Vagina (tissue), 2 donors: ENCODE measurements at regions not wholly inside any gene's neighbourhood (a gene's known extent, or its start where the extent isn't known, plus 50 kb on each side); places are given as distances from the start of the nearest gene placed in this dataset.
"Not testable (repeated sequence)": the region's sequence is repeated elsewhere in the genome, so short reads cannot be mapped to it uniquely, and the experiment has no call there.

Experiments used
- DNase-seq, 2 donors: peaks; one replicate each; pipeline ENCODE4 v3.0.0-alpha.2; 2017; ENCODE audit errors: extremely low spot score in 2 of 2
- H3K27ac ChIP-seq: fragments of 200-600 bp; sonication (generic); one replicate; pipeline ENCODE4 v1.5.1; 2019
- H3K27me3 ChIP-seq: fragments of 200-600 bp; sonication (generic); one replicate; pipeline ENCODE4 v1.5.1; 2019
- H3K36me3 ChIP-seq, 2 donors: fragments of 200-600 bp; sonication (generic); one replicate each; pipeline ENCODE4 v1.5.1; 2017 to 2019
- H3K4me1 ChIP-seq: fragments of 200-600 bp; sonication (generic); one replicate; pipeline ENCODE4 v1.5.1; 2019
- H3K4me3 ChIP-seq, 2 donors: fragments of 200-600 bp; sonication (generic); 1 replicate in 1 of 2; 2 replicates in 1 of 2; pipeline ENCODE4 v1.5.1; 2016 to 2019
- H3K9me3 ChIP-seq: fragments of 200-600 bp; sonication (generic); one replicate; pipeline ENCODE4 v1.5.1; 2019
- CTCF ChIP-seq, 3 experiments: fragments of 450-650 bp in 2 of 3; fragments of 200-600 bp in 1 of 3; sonication (generic) in 1 of 3; IDR thresholded peaks; one replicate each; pipeline ENCODE4 v1.5.1; 2017 to 2019; ENCODE audit warnings: antibody characterized with exemption in 3 of 3, mild to moderate bottlenecking in 2 of 3, moderate library complexity in 2 of 3
- POLR2A ChIP-seq, 2 donors: fragments of 450-650 bp; IDR thresholded peaks; one replicate each; pipeline ENCODE4 v1.6.1; 2017; ENCODE audit warnings: antibody characterized with exemption in 2 of 2, mild to moderate bottlenecking in 2 of 2, moderate library complexity in 2 of 2
- POLR2AphosphoS5 ChIP-seq, 2 donors: sonication (generic); formaldehyde crosslinking; IDR thresholded peaks; one replicate each; pipeline ENCODE4 v1.9.0; 2017; ENCODE audit warnings: antibody characterized with exemption in 2 of 2, mild to moderate bottlenecking in 2 of 2, low read depth in 1 of 2; ENCODE audit not compliant: insufficient read depth in 1 of 2
- intact Hi-C: fragments of 100-400 bp; cut with DNase I; formaldehyde crosslinking; loops from one replicate; pipeline ENCODE4 v1.15.1; 2023

- Histone ChIP-seq H3K27me3 (no peaks in the 10 kb centered on the region), H3K4me1 (peaks cover 38% of the 10 kb centered on the region), H3K36me3 (no peaks in the 10 kb centered on the region), H3K4me3 (no peak overlapping the region), H3K9me3 (no peaks in the 10 kb centered on the region), H3K27ac (peak overlapping the region; percentile 69)
- intact Hi-C loops: loop anchor here (10.0 kb wide), 1 partner anchor 67 kb away; no protein-coding TSS in a partner anchor
- no peak for DNase-seq
- TF ChIP-seq POLR2AphosphoS5 (IDR thresholded peaks at IDR 0.05; ENCODE audit: insufficient read depth in 1 of 2, low read depth in 1 of 2): peak in 1 of 2 donors; percentile 26
- TF ChIP-seq CTCF (IDR thresholded peaks at IDR 0.05): peak in 1 of 3 experiments; percentile 12
- no peak for TF ChIP-seq POLR2A (IDR thresholded peaks at IDR 0.05)
These were observed 62.2 kb upstream of the DDR1 start for GRCh38 chr6:30821862-30822784.

- peaks cover 34% of the 10 kb centered on the region for H3K4me1 ChIP-seq
- H3K27ac ChIP-seq: peak overlapping the region; percentile 59
- H3K27me3 ChIP-seq: no peaks in the 10 kb centered on the region
- no peak for DNase-seq
- intact Hi-C loops: loop anchor here (10.0 kb wide), 1 partner anchor 65 kb away; no protein-coding TSS in a partner anchor
- H3K36me3 ChIP-seq: no peaks in the 10 kb centered on the region
- TF ChIP-seq POLR2A (IDR thresholded peaks at IDR 0.05) (no peak), POLR2AphosphoS5 (IDR thresholded peaks at IDR 0.05; ENCODE audit: insufficient read depth in 1 of 2, low read depth in 1 of 2) (peak; percentile 16 to 40)
- no peak overlapping the region for H3K4me3 ChIP-seq
- no peaks in the 10 kb centered on the region for H3K9me3 ChIP-seq
These were observed 64.1 kb upstream of the DDR1 start for GRCh38 chr6:30820193-30820592.

- no peaks in the 10 kb centered on the region for H3K27me3 ChIP-seq
- DNase-seq: no peak
- TF ChIP-seq POLR2AphosphoS5 (IDR thresholded peaks at IDR 0.05; ENCODE audit: insufficient read depth in 1 of 2, low read depth in 1 of 2): peak in 1 of 2 donors; percentile 52
- TF ChIP-seq POLR2A (IDR thresholded peaks at IDR 0.05): no peak
- no peak for TF ChIP-seq CTCF (IDR thresholded peaks at IDR 0.05)
- no peaks in the 10 kb centered on the region for H3K9me3 ChIP-seq
- H3K27ac ChIP-seq: peak overlapping the region; percentile 59
- H3K4me3 ChIP-seq: no peak overlapping the region
- H3K4me1 ChIP-seq: peaks cover 37% of the 10 kb centered on the region
- intact Hi-C loops: no loop called here
- H3K36me3 ChIP-seq: no peaks in the 10 kb centered on the region
These were observed 64.9 kb upstream of the DDR1 start for GRCh38 chr6:30819297-30819917.

- Histone ChIP-seq H3K4me1 (peaks cover 46% of the 10 kb centered on the region), H3K27me3 (no peaks in the 10 kb centered on the region), H3K4me3 (no peak overlapping the region), H3K9me3 (no peaks in the 10 kb centered on the region), H3K27ac (peak overlapping the region; percentile 59), H3K36me3 (no peaks in the 10 kb centered on the region)
- intact Hi-C loops: no loop called here
- TF ChIP-seq POLR2A (IDR thresholded peaks at IDR 0.05) (no peak), CTCF (IDR thresholded peaks at IDR 0.05) (no peak), POLR2AphosphoS5 (IDR thresholded peaks at IDR 0.05; ENCODE audit: insufficient read depth in 1 of 2, low read depth in 1 of 2) (peak in 1 of 2 donors; percentile 52)
- DNase-seq: no peak
These were observed 65.9 kb upstream of the DDR1 start for GRCh38 chr6:30818391-30818841.

GRCh38 chr6:30816791-30817739, 67.3 kb upstream of the DDR1 start:
- peaks cover 49% of the 10 kb centered on the region for H3K4me1 ChIP-seq
- TF ChIP-seq POLR2A (IDR thresholded peaks at IDR 0.05): no peak
- no peak for TF ChIP-seq POLR2AphosphoS5 (IDR thresholded peaks at IDR 0.05; ENCODE audit: insufficient read depth in 1 of 2, low read depth in 1 of 2)
- no peak for TF ChIP-seq CTCF (IDR thresholded peaks at IDR 0.05)
- H3K27me3 ChIP-seq: no peaks in the 10 kb centered on the region
- intact Hi-C loops: no loop called here
- DNase-seq: no peak
- no peak overlapping the region for H3K4me3 ChIP-seq
- H3K36me3 ChIP-seq: no peaks in the 10 kb centered on the region
- H3K9me3 ChIP-seq: no peaks in the 10 kb centered on the region
- peak overlapping the region; percentile 36 for H3K27ac ChIP-seq

- H3K4me1 ChIP-seq: peaks cover 41% of the 10 kb centered on the region
- H3K9me3 ChIP-seq, H3K27me3 ChIP-seq, intact Hi-C loops, H3K36me3 ChIP-seq, H3K4me3 ChIP-seq, H3K27ac ChIP-seq, DNase-seq: not testable (repeated sequence)
These were observed 68.0 kb upstream of the DDR1 start for GRCh38 chr6:30816296-30816695.

GRCh38 chr6:30815041-30815742, 69.1 kb upstream of the DDR1 start:
- H3K27ac ChIP-seq, H3K4me3 ChIP-seq, DNase-seq, H3K36me3 ChIP-seq, H3K27me3 ChIP-seq, H3K9me3 ChIP-seq, intact Hi-C loops: not testable (repeated sequence)
- peaks cover 31% of the 10 kb centered on the region for H3K4me1 ChIP-seq
